ACC112 (cell line): ENCODE measurements at regions not wholly inside any gene's neighbourhood (a gene's known extent, or its start where the extent isn't known, plus 50 kb on each side); places are given as distances from the start of the nearest gene placed in this dataset.

ENCODE experiments used
- H2AFZ ChIP-seq: fragments of 200-600 bp; sonication (generic); one replicate; pipeline ENCODE4 v1.6.0; 2017; ENCODE audit warnings: antibody characterized with exemption, low read length; ENCODE audit not compliant: unreplicated experiment
- H3K27ac ChIP-seq: fragments of 200-600 bp; sonication (generic); 2 replicates; pipeline ENCODE4 v1.5.1; 2014; ENCODE audit warnings: low read depth, mild to moderate bottlenecking, antibody characterized with exemption, low read length, moderate library complexity
- H3K27me3 ChIP-seq: fragments of 200-600 bp; sonication (generic); 2 replicates; pipeline ENCODE4 v1.6.1; 2014; ENCODE audit warnings: mild to moderate bottlenecking, antibody characterized with exemption, low read length, moderate library complexity, mixed read lengths; ENCODE audit not compliant: insufficient read depth
- H3K36me3 ChIP-seq: fragments of 200-600 bp; sonication (generic); 2 replicates; pipeline ENCODE4 v1.6.1; 2016; ENCODE audit warnings: mild to moderate bottlenecking, antibody characterized with exemption, low read length, moderate library complexity, mixed read lengths; ENCODE audit not compliant: insufficient read depth
- H3K4me1 ChIP-seq: fragments of 200-600 bp; sonication (generic); one replicate; pipeline ENCODE4 v1.6.1; 2016; ENCODE audit warnings: low read length, mixed read lengths; ENCODE audit not compliant: insufficient read depth, unreplicated experiment, control insufficient read depth
- H3K4me3 ChIP-seq: fragments of 200-600 bp; sonication (generic); 2 replicates; pipeline ENCODE4 v1.5.1; 2014; ENCODE audit warnings: mild to moderate bottlenecking, low read depth, low read length
- H3K79me2 ChIP-seq: fragments of 200-600 bp; sonication (generic); one replicate; pipeline ENCODE4 v1.6.0; 2016; ENCODE audit warnings: low read length; ENCODE audit not compliant: control insufficient read depth, unreplicated experiment, insufficient read depth

GRCh38 chr4:114208574-114209151 lies 229.2 kb upstream of the ARSJ start:
- H3K79me2 ChIP-seq = no peaks in the 10 kb centered on the region
- no peaks in the 10 kb centered on the region for H3K27me3 ChIP-seq
- no peaks in the 10 kb centered on the region for H3K4me1 ChIP-seq
- H2AFZ ChIP-seq = no peak overlapping the region
- H3K36me3 ChIP-seq = no peaks in the 10 kb centered on the region
- no peak overlapping the region for H3K4me3 ChIP-seq
- no peak overlapping the region for H3K27ac ChIP-seq

GRCh38 chr4:114209584-114209983 lies 230.1 kb upstream of the ARSJ start:
- H3K27me3 ChIP-seq = no peaks in the 10 kb centered on the region
- H2AFZ ChIP-seq = no peak overlapping the region
- no peaks in the 10 kb centered on the region for H3K4me1 ChIP-seq
- H3K79me2 ChIP-seq = no peaks in the 10 kb centered on the region
- H3K4me3 ChIP-seq = no peak overlapping the region
- no peaks in the 10 kb centered on the region for H3K36me3 ChIP-seq
- no peak overlapping the region for H3K27ac ChIP-seq

GRCh38 chr4:114211556-114211955 lies 232.1 kb upstream of the ARSJ start:
- Histone ChIP-seq H3K36me3 (no peaks in the 10 kb centered on the region), H3K27me3 (no peaks in the 10 kb centered on the region), H3K4me3 (no peak overlapping the region), H3K4me1 (no peaks in the 10 kb centered on the region), H3K27ac (no peak overlapping the region), H3K79me2 (no peaks in the 10 kb centered on the region), H2AFZ (no peak overlapping the region)

- no peak overlapping the region for H3K27ac ChIP-seq
- H3K4me3 ChIP-seq = no peak overlapping the region
- H2AFZ ChIP-seq = no peak overlapping the region
- H3K27me3 ChIP-seq = no peaks in the 10 kb centered on the region
- H3K36me3 ChIP-seq = no peaks in the 10 kb centered on the region
- H3K79me2 ChIP-seq = no peaks in the 10 kb centered on the region
- no peaks in the 10 kb centered on the region for H3K4me1 ChIP-seq
These were observed 237.8 kb upstream of the ARSJ start for GRCh38 chr4:114217150-114217817.

GRCh38 chr4:114223580-114223979 lies 244.1 kb upstream of the ARSJ start:
- H2AFZ ChIP-seq = no peak overlapping the region

GRCh38 chr4:114225436-114225835 lies 246.0 kb upstream of the ARSJ start:
- no peak overlapping the region for H3K4me3 ChIP-seq
- H3K36me3 ChIP-seq = no peaks in the 10 kb centered on the region
- H3K27ac ChIP-seq = no peak overlapping the region
- no peak overlapping the region for H2AFZ ChIP-seq
- H3K79me2 ChIP-seq = no peaks in the 10 kb centered on the region
- no peaks in the 10 kb centered on the region for H3K27me3 ChIP-seq
- H3K4me1 ChIP-seq = no peaks in the 10 kb centered on the region

More at GRCh38 chr4:114223580-114223979, 244.1 kb upstream of the ARSJ start:
- H3K27ac ChIP-seq = no peak overlapping the region
- no peaks in the 10 kb centered on the region for H3K36me3 ChIP-seq
- no peaks in the 10 kb centered on the region for H3K27me3 ChIP-seq
- H3K4me3 ChIP-seq = no peak overlapping the region
- H3K4me1 ChIP-seq = no peaks in the 10 kb centered on the region
- no peaks in the 10 kb centered on the region for H3K79me2 ChIP-seq

- no peak overlapping the region for H2AFZ ChIP-seq
- H3K4me3 ChIP-seq = no peak overlapping the region
- no peaks in the 10 kb centered on the region for H3K36me3 ChIP-seq
- no peaks in the 10 kb centered on the region for H3K79me2 ChIP-seq
- H3K4me1 ChIP-seq = no peaks in the 10 kb centered on the region
- H3K27me3 ChIP-seq = no peaks in the 10 kb centered on the region
- H3K27ac ChIP-seq = no peak overlapping the region
These were observed 246.7 kb upstream of the ARSJ start for GRCh38 chr4:114226179-114226578.

GRCh38 chr4:114226968-114227760 lies 247.7 kb upstream of the ARSJ start:
- Histone ChIP-seq H3K27ac (no peak overlapping the region), H3K36me3 (no peaks in the 10 kb centered on the region), H3K79me2 (no peaks in the 10 kb centered on the region), H3K4me3 (no peak overlapping the region), H2AFZ (no peak overlapping the region), H3K4me1 (no peaks in the 10 kb centered on the region), H3K27me3 (no peaks in the 10 kb centered on the region)

DNA sequence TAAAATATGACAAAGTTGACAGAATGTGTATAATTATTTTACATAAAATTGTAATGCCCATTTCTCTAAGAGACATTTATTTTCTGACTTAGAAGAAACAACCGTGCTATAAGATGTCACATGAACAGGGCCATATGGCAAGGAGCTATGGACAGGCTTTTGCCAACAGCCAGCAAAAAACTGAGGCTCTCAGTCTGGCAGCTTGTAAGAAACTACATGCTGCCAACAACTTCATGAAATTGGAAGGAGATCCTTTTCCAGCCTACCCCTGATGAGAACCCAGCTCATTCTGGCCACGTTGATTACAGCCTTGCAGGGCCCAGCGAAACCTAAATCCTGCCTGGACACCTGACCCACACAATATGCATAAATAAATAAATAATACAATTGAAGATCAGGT lies 250.3 kb upstream of the ARSJ start:
- H3K79me2 ChIP-seq = no peaks in the 10 kb centered on the region
- no peak overlapping the region for H2AFZ ChIP-seq
- H3K36me3 ChIP-seq = no peaks in the 10 kb centered on the region
- H3K4me1 ChIP-seq = no peaks in the 10 kb centered on the region
- H3K27me3 ChIP-seq = no peaks in the 10 kb centered on the region
- H3K4me3 ChIP-seq = no peak overlapping the region
- no peak overlapping the region for H3K27ac ChIP-seq

DNA sequence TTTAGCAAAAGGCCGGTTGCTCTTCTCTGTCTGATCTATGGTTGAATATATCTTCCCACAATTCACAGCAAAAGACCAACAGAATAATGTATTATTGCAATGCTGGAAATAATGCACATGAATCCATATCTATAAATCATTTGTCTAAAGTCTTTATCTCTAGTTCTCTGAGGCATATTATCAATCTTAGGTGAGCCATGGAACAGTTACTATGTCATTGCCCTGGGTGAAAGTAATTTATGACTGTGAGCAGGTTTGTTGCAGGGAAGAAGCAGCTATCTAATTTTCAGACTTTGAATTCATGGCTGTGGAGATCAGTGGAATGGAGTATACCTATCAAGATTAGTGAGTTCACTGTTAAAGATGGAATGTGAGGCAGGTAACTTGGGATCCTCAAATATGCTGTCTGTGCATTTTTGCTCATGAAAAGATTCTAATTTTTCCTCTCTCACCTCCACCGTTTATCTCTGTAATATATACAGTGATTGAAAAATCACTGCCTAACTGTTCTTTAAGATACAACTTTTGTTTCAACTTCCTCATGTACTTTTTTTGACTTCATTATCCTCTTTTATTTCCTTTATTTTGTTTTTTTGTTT lies 256.8 kb upstream of the ARSJ start:
- no peaks in the 10 kb centered on the region for H3K36me3 ChIP-seq
- no peaks in the 10 kb centered on the region for H3K79me2 ChIP-seq
- H3K4me3 ChIP-seq = no peak overlapping the region
- no peak overlapping the region for H2AFZ ChIP-seq
- no peak overlapping the region for H3K27ac ChIP-seq
- H3K27me3 ChIP-seq = no peaks in the 10 kb centered on the region
- no peaks in the 10 kb centered on the region for H3K4me1 ChIP-seq
